ENCODE measurements at regions not wholly inside any gene's neighbourhood (a gene's known extent, or its start where the extent isn't known, plus 50 kb on each side); places are given as distances from the start of the nearest gene placed in this dataset.

- Mint-ChIP-seq H3K27ac (no peak overlapping the region), H3K9me3 (peaks cover 3 to 8% of the 10 kb centered on the region in 2 experiments; a peak in 4 of 5 replicates), H3K27me3 (ENCODE audit: low read depth) (no peaks in the 10 kb centered on the region), H3K36me3 (ENCODE audit: insufficient read depth in 1 of 3, low read depth in 3 of 3) (peaks cover 4 to 10% (median 7%) of the 10 kb centered on the region in 3 experiments; a peak in 6 of 7 replicates), H3K4me1 (no peaks in the 10 kb centered on the region), H3K4me3 (no peak overlapping the region)
- DNase-seq: no peak
- Histone ChIP-seq H3K79me2 (ENCODE audit: insufficient read depth, low read length) (no peaks in the 10 kb centered on the region), H4K8ac (replicated peaks; ENCODE audit: insufficient read length, low read depth, low read length) (no peak overlapping the region), H3T11ph (ENCODE audit: low read length) (no peak overlapping the region), H2BK120ac (ENCODE audit: low read depth, low read length, poor library complexity, severe bottlenecking) (no peak overlapping the region), H3K27ac (ENCODE audit: insufficient read length, low read depth, low read length) (no peak overlapping the region), H3K23ac (ENCODE audit: insufficient read length, low read depth, low read length) (no peak overlapping the region), H2BK12ac (ENCODE audit: insufficient read length, low read depth, low read length) (no peak overlapping the region), H3K79me1 (ENCODE audit: insufficient read depth, low read depth, low read length, poor library complexity, severe bottlenecking) (no peaks in the 10 kb centered on the region), H3K18ac (ENCODE audit: insufficient read length, low read depth, low read length) (no peak overlapping the region), H4K20me1 (ENCODE audit: control insufficient read depth, insufficient read depth, insufficient read length) (no peaks in the 10 kb centered on the region), H3K14ac (ENCODE audit: insufficient read depth, low read length) (no peak overlapping the region), H2BK15ac (ENCODE audit: low read depth, low read length) (no peak overlapping the region), H2AFZ (ENCODE audit: low read length) (no peak overlapping the region), H3K27me3 (ENCODE audit: insufficient read depth, low read length) (no peaks in the 10 kb centered on the region), H4K5ac (ENCODE audit: insufficient read length, low read depth, low read length) (no peak overlapping the region), H3K4me2 (ENCODE audit: insufficient read depth, insufficient read length, low read length) (no peak overlapping the region), H3K9me3 (ENCODE audit: control insufficient read depth, low read depth, low read length) (peaks cover 3% of the 10 kb centered on the region), H4K91ac (ENCODE audit: insufficient read length, low read depth, low read length) (no peak overlapping the region), H3K56ac (ENCODE audit: insufficient read length, low read depth, low read length) (no peak overlapping the region), H3K4me1 (ENCODE audit: insufficient read depth, low read length) (no peaks in the 10 kb centered on the region), H3K23me2 (ENCODE audit: insufficient read length, low read depth, low read length, poor library complexity, severe bottlenecking) (no peaks in the 10 kb centered on the region), H2BK20ac (ENCODE audit: low read depth, low read length, poor library complexity, severe bottlenecking) (no peak overlapping the region), H2AK5ac (ENCODE audit: insufficient read length, low read length) (no peak overlapping the region), H3K9ac (ENCODE audit: extremely low read depth, insufficient read length, low read length) (no peak overlapping the region), H2BK5ac (ENCODE audit: insufficient read length, low read length) (no peak overlapping the region), H3K4ac (ENCODE audit: low read depth, low read length) (no peak overlapping the region)
- no peak for TF ChIP-seq CTCF (conservative IDR thresholded peaks at IDR 0.05)
- WGBS (ENCODE audit: extremely low coverage, insufficient read length, low lambda C conversion rate): no CpG with 5 or more reads among the region's 3 CpGs
These were observed 796.1 kb downstream of the TBL1XR1 start for GRCh38 chr3:176401211-176401610.

All from H9 (cell line).